Fibroblast of skin of right biceps (primary cell): ENCODE measurements at regions not wholly inside any gene's neighbourhood (a gene's known extent, or its start where the extent isn't known, plus 50 kb on each side); places are given as distances from the start of the nearest gene placed in this dataset.
"Not testable (repeated sequence)": the region's sequence is repeated elsewhere in the genome, so short reads cannot be mapped to it uniquely, and the experiment has no call there.

Experiments
- DNase-seq: peaks from one replicate; pipeline ENCODE4 v3.0.0-alpha.2; 2013

- DNase-seq, result no peak
These were observed 647.2 kb upstream of the KLHL1 start for GRCh38 chr13:70755456-70755855.

GRCh38 chr13:70747262-70747661 lies 639.0 kb upstream of the KLHL1 start:
- DNase-seq, result no peak

- DNase-seq, result not testable (repeated sequence)
These were observed 638.2 kb upstream of the KLHL1 start for GRCh38 chr13:70746469-70746868.

- no peak for DNase-seq
These were observed 628.5 kb upstream of the KLHL1 start for GRCh38 chr13:70736622-70737317.

- no peak for DNase-seq
These were observed 624.4 kb upstream of the KLHL1 start for GRCh38 chr13:70732611-70733010.

GRCh38 chr13:70729369-70729768 lies 621.1 kb upstream of the KLHL1 start:
- DNase-seq, result no peak

GRCh38 chr13:70723732-70724131 lies 615.5 kb upstream of the KLHL1 start:
- DNase-seq, result peak; percentile 2

- peak; percentile 8 for DNase-seq
These were observed 612.1 kb upstream of the KLHL1 start for GRCh38 chr13:70720386-70720785.

- no peak for DNase-seq
These were observed 606.7 kb upstream of the KLHL1 start for GRCh38 chr13:70714993-70715392.

- DNase-seq, result peak; percentile 11
These were observed 600.5 kb upstream of the KLHL1 start for GRCh38 chr13:70708775-70709174.

- peak; percentile 17 for DNase-seq
These were observed 595.5 kb upstream of the KLHL1 start for GRCh38 chr13:70703755-70704154.

GRCh38 chr13:70694996-70695715 lies 586.9 kb upstream of the KLHL1 start:
- no peak for DNase-seq

- no peak for DNase-seq
These were observed 560.7 kb upstream of the KLHL1 start for GRCh38 chr13:70668983-70669382.

- DNase-seq, result no peak
These were observed 560.0 kb upstream of the KLHL1 start for GRCh38 chr13:70668293-70668692.

- DNase-seq, result no peak
These were observed 558.8 kb upstream of the KLHL1 start for GRCh38 chr13:70666883-70667556.

- DNase-seq, result no peak
These were observed 554.1 kb upstream of the KLHL1 start for GRCh38 chr13:70662231-70662940.

GRCh38 chr13:70644052-70644451 lies 535.8 kb upstream of the KLHL1 start:
- no peak for DNase-seq

- no peak for DNase-seq
These were observed 526.6 kb upstream of the KLHL1 start for GRCh38 chr13:70634893-70635292.

- DNase-seq, result no peak
These were observed 522.0 kb upstream of the KLHL1 start for GRCh38 chr13:70630247-70630646.

GRCh38 chr13:70623239-70623638 lies 515.0 kb upstream of the KLHL1 start:
- DNase-seq, result peak; percentile 3

GRCh38 chr13:70622796-70623195 lies 514.5 kb upstream of the KLHL1 start:
- no peak for DNase-seq

GRCh38 chr13:70619936-70620335 lies 511.7 kb upstream of the KLHL1 start:
- no peak for DNase-seq

- DNase-seq, result no peak
These were observed 508.6 kb upstream of the KLHL1 start for GRCh38 chr13:70616847-70617246.
